Left lung (tissue), 4 donors: ENCODE measurements at regions not wholly inside any gene's neighbourhood (a gene's known extent, or its start where the extent isn't known, plus 50 kb on each side); places are given as distances from the start of the nearest gene placed in this dataset.
A peak's percentile ranks its signal among the peaks of the same experiment; 100 is the strongest.

Source experiments
- ATAC-seq: fragments of 200-7000 bp; cut with Tn5 transposase; one replicate; pipeline ENCODE4 v1.9.1; 2020; ENCODE audit warnings: moderate library complexity
- DNase-seq, 4 donors: peaks; one replicate each; pipeline ENCODE4 v3.0.0-alpha.2; 2013 to 2020
- H3K27ac ChIP-seq, 2 donors: fragments of 200-600 bp; sonication (generic) in 1 of 2; one replicate each; pipeline versions ENCODE4 v1.5.0 to v1.8.0; 2020 to 2021
- H3K27me3 ChIP-seq, 2 donors: fragments of 200-600 bp; sonication (generic) in 1 of 2; one replicate each; pipeline versions ENCODE4 v1.5.0 to v1.8.0; 2020 to 2021
- H3K36me3 ChIP-seq, 2 donors: fragments of 200-600 bp; sonication (generic) in 1 of 2; one replicate each; pipeline versions ENCODE4 v1.5.0 to v1.8.0; 2020 to 2021
- H3K4me1 ChIP-seq, 2 donors: fragments of 200-600 bp; one replicate each; pipeline ENCODE4 v1.8.0; 2021
- H3K4me3 ChIP-seq, 2 donors: fragments of 200-600 bp; sonication (generic) in 1 of 2; one replicate each; pipeline versions ENCODE4 v1.5.0 to v1.8.0; 2020 to 2021; ENCODE audit warnings: mild to moderate bottlenecking in 1 of 2
- H3K9me3 ChIP-seq, 2 donors: fragments of 200-600 bp; sonication (generic) in 1 of 2; one replicate each; pipeline versions ENCODE4 v1.5.0 to v1.8.0; 2020 to 2021
- intact Hi-C, 2 donors: fragments of 100-400 bp; cut with DNase I; formaldehyde crosslinking; loops; one replicate each; pipeline versions ENCODE4 v1.11.2 to v1.14.2; 2022
- TF ChIP-seq, protein P1 (sequence below), 2 donors: fragments of 200-600 bp; sonication (generic) in 1 of 2; IDR thresholded peaks; one replicate each; pipeline versions ENCODE4 v1.5.0 to v1.8.0; 2021; ENCODE audit warnings: antibody characterized with exemption in 2 of 2
- donor health status: DM: no; HTN: yes; CAD: no.
- donor health status: DM: no; HTN: no; CAD: no.

DNA sequence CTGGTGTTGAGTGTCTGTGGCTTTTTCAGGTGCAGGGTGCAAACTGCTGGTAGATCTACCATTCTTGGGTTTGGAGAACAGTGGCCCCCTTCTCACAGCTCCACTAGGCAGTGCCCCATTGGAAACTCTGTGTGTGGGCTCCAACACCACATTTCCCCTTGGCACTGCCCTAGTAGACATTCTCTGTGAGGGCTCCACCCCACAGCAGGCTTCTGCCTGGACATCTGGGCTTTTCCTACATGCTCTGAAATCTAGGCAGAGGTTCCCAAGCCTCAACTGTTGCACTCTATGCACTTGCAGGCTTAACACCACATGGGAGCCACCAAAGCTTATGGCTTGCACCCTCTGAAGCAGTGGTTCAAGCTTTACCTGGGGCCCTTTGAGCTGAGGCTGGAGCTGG is 80.9 kb downstream of the BARX1 start:
- H3K27ac ChIP-seq = no peak overlapping the region
- ATAC-seq = no peak
- peaks cover 0 to 33% of the 10 kb centered on the region in 2 donors for H3K9me3 ChIP-seq
- no peak overlapping the region for H3K4me3 ChIP-seq
- TF ChIP-seq, protein P1, sequence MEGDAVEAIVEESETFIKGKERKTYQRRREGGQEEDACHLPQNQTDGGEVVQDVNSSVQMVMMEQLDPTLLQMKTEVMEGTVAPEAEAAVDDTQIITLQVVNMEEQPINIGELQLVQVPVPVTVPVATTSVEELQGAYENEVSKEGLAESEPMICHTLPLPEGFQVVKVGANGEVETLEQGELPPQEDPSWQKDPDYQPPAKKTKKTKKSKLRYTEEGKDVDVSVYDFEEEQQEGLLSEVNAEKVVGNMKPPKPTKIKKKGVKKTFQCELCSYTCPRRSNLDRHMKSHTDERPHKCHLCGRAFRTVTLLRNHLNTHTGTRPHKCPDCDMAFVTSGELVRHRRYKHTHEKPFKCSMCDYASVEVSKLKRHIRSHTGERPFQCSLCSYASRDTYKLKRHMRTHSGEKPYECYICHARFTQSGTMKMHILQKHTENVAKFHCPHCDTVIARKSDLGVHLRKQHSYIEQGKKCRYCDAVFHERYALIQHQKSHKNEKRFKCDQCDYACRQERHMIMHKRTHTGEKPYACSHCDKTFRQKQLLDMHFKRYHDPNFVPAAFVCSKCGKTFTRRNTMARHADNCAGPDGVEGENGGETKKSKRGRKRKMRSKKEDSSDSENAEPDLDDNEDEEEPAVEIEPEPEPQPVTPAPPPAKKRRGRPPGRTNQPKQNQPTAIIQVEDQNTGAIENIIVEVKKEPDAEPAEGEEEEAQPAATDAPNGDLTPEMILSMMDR (IDR thresholded peaks at IDR 0.05) = no peak
- no peaks in the 10 kb centered on the region for H3K36me3 ChIP-seq
- H3K4me1 ChIP-seq = no peaks in the 10 kb centered on the region
- H3K27me3 ChIP-seq = peaks cover 0 to 7% of the 10 kb centered on the region in 2 donors
- DNase-seq = peak in 1 of 4 donors; percentile 14
- intact Hi-C loops = no loop called here

DNA sequence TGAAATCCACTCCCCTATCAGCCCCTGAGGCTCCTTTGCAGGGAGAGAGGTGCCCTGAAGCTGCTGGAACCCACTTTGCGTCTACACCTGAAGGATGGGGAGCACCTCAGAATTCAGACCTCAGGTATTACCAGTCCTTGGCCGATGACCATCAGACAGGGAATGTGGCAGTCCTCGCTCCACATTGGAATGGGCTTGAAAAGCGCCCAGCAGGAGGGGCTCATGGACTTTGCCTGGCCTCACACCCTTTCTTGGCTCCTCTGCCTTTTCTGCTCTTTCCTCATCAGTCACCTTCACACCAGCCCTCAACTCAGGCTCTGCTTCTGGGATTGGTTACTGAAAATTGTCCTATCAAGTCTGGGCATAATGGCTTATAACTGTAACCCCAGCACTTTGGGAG is 83.9 kb downstream of the BARX1 start:
- Histone ChIP-seq H3K36me3 (no peaks in the 10 kb centered on the region), H3K27ac (no peak overlapping the region), H3K4me3 (no peak overlapping the region), H3K4me1 (no peaks in the 10 kb centered on the region), H3K9me3 (peaks cover 0 to 29% of the 10 kb centered on the region in 2 donors), H3K27me3 (peaks cover 0 to 7% of the 10 kb centered on the region in 2 donors)
- ATAC-seq = no peak
- no peak for DNase-seq
- intact Hi-C loops = no loop called here
- TF ChIP-seq, protein P1 (IDR thresholded peaks at IDR 0.05) = no peak

DNA sequence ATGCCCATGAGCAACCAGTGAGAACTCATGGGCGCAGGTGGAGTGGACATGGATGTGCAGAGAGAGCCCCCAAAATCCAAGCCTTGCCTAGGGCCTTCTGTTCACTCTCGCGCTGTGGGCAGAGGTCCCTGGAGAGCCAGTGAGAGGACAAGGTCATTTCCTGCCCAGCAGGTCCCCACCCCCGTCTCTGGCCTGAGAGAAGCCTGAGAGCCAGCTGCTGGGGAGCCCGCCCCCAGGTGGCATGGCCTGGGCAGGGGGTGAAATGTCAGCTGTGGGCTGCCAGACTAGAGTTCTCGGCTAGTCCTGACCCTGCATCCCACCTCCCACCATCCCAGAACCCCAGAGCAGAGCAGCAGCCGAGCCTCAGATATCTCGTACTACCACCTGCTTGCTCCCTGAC is 85.3 kb downstream of the BARX1 start:
- TF ChIP-seq, protein P1 (IDR thresholded peaks at IDR 0.05) = no peak
- ATAC-seq (no peak), DNase-seq (peak in 1 of 4 donors; percentile 57)
- Histone ChIP-seq H3K4me1 (no peaks in the 10 kb centered on the region), H3K27me3 (peaks cover 0 to 17% of the 10 kb centered on the region in 2 donors), H3K9me3 (peaks cover 0 to 17% of the 10 kb centered on the region in 2 donors), H3K4me3 (no peak overlapping the region), H3K27ac (no peak overlapping the region), H3K36me3 (no peaks in the 10 kb centered on the region)
- intact Hi-C loops = no loop called here

DNA sequence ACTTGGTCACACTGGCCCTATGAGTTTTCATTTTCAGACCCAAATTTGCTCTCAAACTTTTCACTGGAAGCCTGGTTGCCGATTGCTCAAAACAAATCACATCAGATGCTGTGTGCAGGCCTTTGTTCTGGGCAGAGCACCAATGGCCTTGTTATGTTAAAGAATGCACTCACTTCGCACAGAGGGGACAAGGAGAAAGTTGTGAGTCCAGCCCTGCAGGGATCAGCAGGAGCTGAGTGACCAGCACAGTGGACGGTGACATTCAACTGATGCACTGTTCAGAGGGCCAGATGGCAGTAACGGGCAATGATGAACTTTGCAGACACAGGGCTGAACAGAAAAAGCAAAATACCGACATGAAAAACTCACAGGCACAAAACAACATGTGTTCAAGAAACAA is 86.1 kb downstream of the BARX1 start:
- no peak overlapping the region for H3K4me3 ChIP-seq
- TF ChIP-seq, protein P1 (IDR thresholded peaks at IDR 0.05) = no peak
- H3K4me1 ChIP-seq = no peaks in the 10 kb centered on the region
- DNase-seq (no peak), ATAC-seq (no peak)
- no peak overlapping the region for H3K27ac ChIP-seq
- peaks cover 0 to 24% of the 10 kb centered on the region in 2 donors for H3K27me3 ChIP-seq
- no peaks in the 10 kb centered on the region for H3K36me3 ChIP-seq
- intact Hi-C loops = no loop called here
- H3K9me3 ChIP-seq = peaks cover 0 to 9% of the 10 kb centered on the region in 2 donors

GRCh38 chr9:93865716-93866115 is 89.4 kb downstream of the BARX1 start:
- TF ChIP-seq, protein P1 (IDR thresholded peaks at IDR 0.05) = no peak
- Histone ChIP-seq H3K27me3 (peaks cover 8 to 55% of the 10 kb centered on the region in 2 donors), H3K4me3 (no peak overlapping the region), H3K4me1 (peaks cover 0 to 3% of the 10 kb centered on the region in 2 donors), H3K9me3 (no peaks in the 10 kb centered on the region), H3K36me3 (no peaks in the 10 kb centered on the region), H3K27ac (no peak overlapping the region)
- intact Hi-C loops = no loop called here
- DNase-seq (peak in 1 of 4 donors; percentile 68), ATAC-seq (no peak)
